ENCODE measurements at regions not wholly inside any gene's neighbourhood (a gene's known extent, or its start where the extent isn't known, plus 50 kb on each side); places are given as distances from the start of the nearest gene placed in this dataset.

DNA sequence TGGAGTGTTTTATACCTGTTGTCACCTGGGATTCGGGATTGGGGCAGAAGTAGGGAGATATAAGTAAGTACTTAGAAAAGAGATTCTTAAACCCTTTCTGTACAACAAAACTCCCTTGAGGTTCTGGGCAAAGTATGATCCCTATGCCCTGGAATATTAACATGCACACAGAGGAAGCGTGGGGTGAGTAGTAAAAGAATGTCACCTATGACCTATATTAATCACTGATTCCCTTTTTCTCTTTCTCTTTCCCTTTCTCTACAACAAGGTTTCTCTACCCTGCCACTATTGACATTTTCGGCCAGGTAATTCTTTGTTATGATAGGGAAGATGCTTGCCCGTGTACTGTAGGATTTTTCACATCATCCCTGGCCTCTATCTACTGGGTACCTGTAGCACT is 209.7 kb upstream of the PLET1 start:
- no peaks in the 10 kb centered on the region for H3K27me3 ChIP-seq (replicated peaks; ENCODE audit: control insufficient read depth, insufficient read depth, low read length, poor library complexity, severe bottlenecking)
- no peaks in the 10 kb centered on the region for H3K4me1 ChIP-seq (ENCODE audit: control insufficient read depth, insufficient read depth, low read length, poor library complexity, severe bottlenecking)
- no peaks in the 10 kb centered on the region for H3K9me3 ChIP-seq (ENCODE audit: control insufficient read depth, low read length)
- H3K36me3 ChIP-seq (ENCODE audit: control insufficient read depth, insufficient read depth, low read length): no peaks in the 10 kb centered on the region
- no peak for DNase-seq
- H3K27ac ChIP-seq (ENCODE audit: insufficient read depth, low read length, poor library complexity, severe bottlenecking): no peak overlapping the region
- H3K4me3 ChIP-seq (ENCODE audit: insufficient read depth, low read depth, low read length, poor library complexity, severe bottlenecking): no peak overlapping the region

DNA sequence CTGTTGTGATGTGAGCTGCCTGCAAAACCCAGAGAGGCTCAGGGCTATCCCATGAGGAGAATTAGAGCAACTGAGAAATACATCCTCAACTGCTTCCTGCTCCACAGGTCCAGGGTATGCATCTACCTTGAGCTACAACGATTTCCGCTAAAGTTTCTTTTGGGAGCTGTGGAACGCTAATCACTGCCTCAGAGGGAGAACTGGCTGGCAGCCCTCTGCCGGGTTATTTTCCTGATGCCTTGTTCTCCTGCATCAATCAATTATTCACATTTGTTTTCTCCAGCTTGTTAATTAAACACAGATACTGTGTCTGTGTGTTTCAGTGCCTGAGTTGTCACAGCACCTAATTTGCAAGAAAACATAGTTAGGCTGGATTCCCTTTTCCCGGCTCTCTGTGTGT is 211.1 kb upstream of the PLET1 start:
- Histone ChIP-seq H3K9me3 (ENCODE audit: control insufficient read depth, low read length) (no peaks in the 10 kb centered on the region), H3K4me1 (ENCODE audit: control insufficient read depth, insufficient read depth, low read length, poor library complexity, severe bottlenecking) (no peaks in the 10 kb centered on the region), H3K4me3 (ENCODE audit: insufficient read depth, low read depth, low read length, poor library complexity, severe bottlenecking) (no peak overlapping the region), H3K27ac (ENCODE audit: insufficient read depth, low read length, poor library complexity, severe bottlenecking) (no peak overlapping the region), H3K36me3 (ENCODE audit: control insufficient read depth, insufficient read depth, low read length) (no peaks in the 10 kb centered on the region), H3K27me3 (replicated peaks; ENCODE audit: control insufficient read depth, insufficient read depth, low read length, poor library complexity, severe bottlenecking) (no peaks in the 10 kb centered on the region)
- no peak for DNase-seq

DNA sequence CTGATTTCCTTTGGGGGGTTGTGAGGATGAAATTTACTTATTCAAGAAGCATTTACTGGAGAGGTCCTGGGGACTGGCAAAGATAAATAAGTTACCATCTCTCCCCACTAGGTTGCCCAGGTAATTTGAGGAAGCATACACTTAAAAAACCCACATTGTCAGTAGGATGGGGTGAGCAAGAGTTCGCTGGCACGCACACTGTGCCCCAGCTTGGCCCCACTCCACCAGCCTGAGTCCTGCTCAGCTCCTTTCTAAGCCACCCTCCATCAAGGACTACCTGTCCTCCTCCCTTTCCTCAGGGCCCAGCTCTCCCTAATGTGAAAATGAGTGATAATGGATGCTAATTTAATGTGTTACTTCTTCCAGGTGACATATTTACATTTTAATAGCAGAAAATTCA is 216.5 kb upstream of the PLET1 start:
- Histone ChIP-seq H3K4me1 (ENCODE audit: control insufficient read depth, insufficient read depth, low read length, poor library complexity, severe bottlenecking) (no peaks in the 10 kb centered on the region), H3K4me3 (ENCODE audit: insufficient read depth, low read depth, low read length, poor library complexity, severe bottlenecking) (no peak overlapping the region), H3K27me3 (replicated peaks; ENCODE audit: control insufficient read depth, insufficient read depth, low read length, poor library complexity, severe bottlenecking) (no peaks in the 10 kb centered on the region), H3K27ac (ENCODE audit: insufficient read depth, low read length, poor library complexity, severe bottlenecking) (no peak overlapping the region), H3K36me3 (ENCODE audit: control insufficient read depth, insufficient read depth, low read length) (no peaks in the 10 kb centered on the region), H3K9me3 (ENCODE audit: control insufficient read depth, low read length) (no peaks in the 10 kb centered on the region)
- DNase-seq: no peak

DNA sequence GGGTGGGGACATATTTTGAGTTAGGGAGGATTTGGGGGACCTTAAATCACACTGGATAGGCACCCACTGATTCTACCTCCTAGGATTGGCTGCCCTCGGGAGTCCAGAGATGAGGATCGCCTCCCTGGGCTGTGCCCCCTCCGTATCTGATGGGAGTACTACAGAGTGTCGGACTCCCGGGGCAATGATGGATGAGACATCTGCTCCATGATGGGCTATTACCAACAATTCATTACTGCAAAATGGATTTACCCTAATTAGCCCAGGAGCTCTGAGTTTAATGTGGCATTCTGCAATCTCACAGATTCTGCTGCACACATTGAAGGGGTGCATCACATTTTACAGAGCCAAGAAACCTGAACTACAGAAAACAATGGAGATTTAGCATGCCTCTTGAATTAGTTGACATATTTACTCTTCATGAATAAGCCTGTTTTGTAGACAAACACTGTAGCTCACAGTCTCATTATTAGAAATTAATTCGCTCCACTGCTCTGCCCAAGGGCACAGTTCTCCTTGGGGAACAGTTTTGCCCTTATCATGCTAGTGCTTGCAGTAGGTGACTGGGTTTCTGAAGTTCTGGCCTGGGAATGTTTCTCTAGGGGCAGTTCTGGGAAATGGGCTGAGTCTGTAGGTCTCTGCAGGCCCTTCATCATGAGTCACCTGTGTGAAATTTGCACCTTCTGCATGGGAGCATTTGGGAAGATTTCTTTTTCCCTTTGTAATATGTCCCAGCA is 217.1 kb upstream of the PLET1 start:
- DNase-seq: no peak
- Histone ChIP-seq H3K27me3 (replicated peaks; ENCODE audit: control insufficient read depth, insufficient read depth, low read length, poor library complexity, severe bottlenecking) (no peaks in the 10 kb centered on the region), H3K27ac (ENCODE audit: insufficient read depth, low read length, poor library complexity, severe bottlenecking) (no peak overlapping the region), H3K4me1 (ENCODE audit: control insufficient read depth, insufficient read depth, low read length, poor library complexity, severe bottlenecking) (no peaks in the 10 kb centered on the region), H3K9me3 (ENCODE audit: control insufficient read depth, low read length) (no peaks in the 10 kb centered on the region), H3K4me3 (ENCODE audit: insufficient read depth, low read depth, low read length, poor library complexity, severe bottlenecking) (no peak overlapping the region), H3K36me3 (ENCODE audit: control insufficient read depth, insufficient read depth, low read length) (no peaks in the 10 kb centered on the region)

DNA sequence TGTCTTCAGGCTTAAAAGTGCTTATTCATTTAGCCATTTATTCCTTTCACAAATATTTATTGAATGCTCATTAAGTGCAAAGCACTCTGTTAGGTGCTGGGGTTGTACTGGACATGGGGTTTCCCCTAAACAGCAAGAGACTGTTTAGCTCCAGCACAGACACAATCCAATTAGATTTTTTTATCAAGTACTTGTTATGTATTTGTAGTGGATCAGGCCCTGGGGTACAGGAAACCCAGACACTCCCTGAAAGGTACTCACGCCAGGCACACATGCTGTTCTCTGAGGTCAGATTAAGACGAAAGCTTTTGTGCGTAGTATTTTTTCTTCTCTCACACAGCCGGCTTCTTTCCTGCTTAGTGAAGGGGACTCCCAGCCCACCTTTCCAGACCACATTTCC is 218.1 kb upstream of the PLET1 start:
- Histone ChIP-seq H3K27ac (ENCODE audit: insufficient read depth, low read length, poor library complexity, severe bottlenecking) (no peak overlapping the region), H3K9me3 (ENCODE audit: control insufficient read depth, low read length) (no peaks in the 10 kb centered on the region), H3K27me3 (replicated peaks; ENCODE audit: control insufficient read depth, insufficient read depth, low read length, poor library complexity, severe bottlenecking) (no peaks in the 10 kb centered on the region), H3K4me1 (ENCODE audit: control insufficient read depth, insufficient read depth, low read length, poor library complexity, severe bottlenecking) (no peaks in the 10 kb centered on the region), H3K4me3 (ENCODE audit: insufficient read depth, low read depth, low read length, poor library complexity, severe bottlenecking) (no peak overlapping the region), H3K36me3 (ENCODE audit: control insufficient read depth, insufficient read depth, low read length) (no peaks in the 10 kb centered on the region)
- no peak for DNase-seq

DNA sequence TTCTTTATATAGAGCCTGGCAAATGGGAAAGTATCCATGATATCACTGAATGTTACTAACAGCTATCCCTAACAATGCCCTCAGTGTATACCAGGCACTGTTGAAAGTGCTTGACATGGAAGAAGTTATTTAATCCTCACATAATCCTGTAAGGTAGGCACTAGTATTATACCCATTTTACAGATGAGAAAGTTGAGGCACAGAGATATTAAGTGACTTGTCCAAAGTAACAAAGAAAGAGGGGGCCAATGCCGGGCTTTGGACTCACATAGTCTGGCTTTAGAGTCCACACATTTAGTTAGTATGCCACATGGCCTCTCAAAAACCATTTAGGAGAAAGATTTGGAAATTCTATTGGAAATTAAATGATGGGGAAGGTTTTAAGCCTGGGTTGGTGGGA is 220.8 kb upstream of the PLET1 start:
- H3K9me3 ChIP-seq (ENCODE audit: control insufficient read depth, low read length): no peaks in the 10 kb centered on the region
- H3K27ac ChIP-seq (ENCODE audit: insufficient read depth, low read length, poor library complexity, severe bottlenecking): no peak overlapping the region
- H3K36me3 ChIP-seq (ENCODE audit: control insufficient read depth, insufficient read depth, low read length): no peaks in the 10 kb centered on the region
- no peak for DNase-seq
- no peak overlapping the region for H3K4me3 ChIP-seq (ENCODE audit: insufficient read depth, low read depth, low read length, poor library complexity, severe bottlenecking)
- no peaks in the 10 kb centered on the region for H3K4me1 ChIP-seq (ENCODE audit: control insufficient read depth, insufficient read depth, low read length, poor library complexity, severe bottlenecking)
- H3K27me3 ChIP-seq (replicated peaks; ENCODE audit: control insufficient read depth, insufficient read depth, low read length, poor library complexity, severe bottlenecking): no peaks in the 10 kb centered on the region

DNA sequence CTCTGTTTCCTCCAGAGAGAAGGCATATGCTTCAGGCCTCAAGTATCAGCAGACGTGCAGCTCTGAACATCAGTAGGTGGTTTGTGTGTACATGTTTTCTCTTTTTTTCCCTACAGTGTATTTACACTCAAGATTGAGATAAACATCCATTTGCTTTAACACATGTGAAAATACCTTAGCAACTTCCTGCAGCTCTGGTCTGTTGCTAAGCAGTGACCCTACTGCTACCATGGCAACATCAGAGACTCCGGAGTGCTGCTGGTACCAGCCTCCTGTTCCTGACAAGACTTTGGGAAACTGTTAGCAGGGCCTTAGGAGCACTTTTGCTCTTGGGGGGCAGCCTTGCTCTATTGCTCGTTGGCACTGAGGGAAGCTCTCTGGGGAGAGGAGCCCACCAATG is 221.2 kb upstream of the PLET1 start:
- Histone ChIP-seq H3K27me3 (replicated peaks; ENCODE audit: control insufficient read depth, insufficient read depth, low read length, poor library complexity, severe bottlenecking) (no peaks in the 10 kb centered on the region), H3K9me3 (ENCODE audit: control insufficient read depth, low read length) (no peaks in the 10 kb centered on the region), H3K4me1 (ENCODE audit: control insufficient read depth, insufficient read depth, low read length, poor library complexity, severe bottlenecking) (no peaks in the 10 kb centered on the region), H3K36me3 (ENCODE audit: control insufficient read depth, insufficient read depth, low read length) (no peaks in the 10 kb centered on the region), H3K27ac (ENCODE audit: insufficient read depth, low read length, poor library complexity, severe bottlenecking) (no peak overlapping the region), H3K4me3 (ENCODE audit: insufficient read depth, low read depth, low read length, poor library complexity, severe bottlenecking) (no peak overlapping the region)
- DNase-seq: no peak

DNA sequence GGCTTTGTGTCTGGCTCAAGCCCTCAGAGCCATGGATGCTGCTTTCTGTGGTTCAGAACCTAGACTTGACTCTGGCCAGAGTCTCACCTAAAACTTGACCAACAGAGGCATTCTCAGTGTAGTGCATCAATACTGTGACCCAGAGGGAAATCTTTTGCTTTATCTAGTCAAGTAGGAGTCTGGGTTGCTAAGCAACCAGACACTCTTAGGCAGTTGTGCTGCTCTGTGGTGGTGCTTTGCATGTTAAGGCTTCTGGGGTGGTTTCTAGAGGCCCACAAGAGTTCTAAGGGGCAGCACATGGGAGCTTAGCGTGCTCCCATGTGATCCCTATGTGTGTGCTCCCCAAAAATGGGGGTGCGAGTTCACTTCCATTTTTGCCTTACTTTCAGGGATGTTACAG is 224.6 kb upstream of the PLET1 start:
- H3K36me3 ChIP-seq (ENCODE audit: control insufficient read depth, insufficient read depth, low read length): no peaks in the 10 kb centered on the region
- no peaks in the 10 kb centered on the region for H3K9me3 ChIP-seq (ENCODE audit: control insufficient read depth, low read length)
- H3K4me3 ChIP-seq (ENCODE audit: insufficient read depth, low read depth, low read length, poor library complexity, severe bottlenecking): no peak overlapping the region
- no peak for DNase-seq
- no peaks in the 10 kb centered on the region for H3K27me3 ChIP-seq (replicated peaks; ENCODE audit: control insufficient read depth, insufficient read depth, low read length, poor library complexity, severe bottlenecking)
- H3K4me1 ChIP-seq (ENCODE audit: control insufficient read depth, insufficient read depth, low read length, poor library complexity, severe bottlenecking): no peaks in the 10 kb centered on the region
- H3K27ac ChIP-seq (ENCODE audit: insufficient read depth, low read length, poor library complexity, severe bottlenecking): no peak overlapping the region

DNA sequence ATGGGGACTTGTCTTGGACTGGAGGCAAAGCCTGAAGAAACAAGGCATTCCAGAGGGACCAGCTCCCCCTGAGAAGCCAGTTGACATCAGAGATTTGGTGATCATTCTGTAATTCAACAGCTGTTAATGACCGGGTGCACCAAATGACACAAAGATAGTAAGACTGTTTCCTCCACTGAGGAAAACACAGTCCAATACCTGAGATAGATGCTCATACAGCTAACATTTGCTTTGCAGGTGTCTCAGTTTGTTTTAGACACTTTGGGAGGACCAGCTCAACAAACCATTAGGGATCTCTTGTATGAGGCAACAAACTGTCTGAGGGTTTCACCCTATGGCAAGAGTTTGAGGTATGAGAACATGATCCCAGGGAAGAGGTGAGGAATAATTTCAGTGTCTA is 237.2 kb upstream of the PLET1 start:
- H3K4me1 ChIP-seq (ENCODE audit: control insufficient read depth, insufficient read depth, low read length, poor library complexity, severe bottlenecking): no peaks in the 10 kb centered on the region
- H3K27ac ChIP-seq (ENCODE audit: insufficient read depth, low read length, poor library complexity, severe bottlenecking): no peak overlapping the region
- DNase-seq: no peak
- H3K9me3 ChIP-seq (ENCODE audit: control insufficient read depth, low read length): no peaks in the 10 kb centered on the region
- no peaks in the 10 kb centered on the region for H3K27me3 ChIP-seq (replicated peaks; ENCODE audit: control insufficient read depth, insufficient read depth, low read length, poor library complexity, severe bottlenecking)
- no peak overlapping the region for H3K4me3 ChIP-seq (ENCODE audit: insufficient read depth, low read depth, low read length, poor library complexity, severe bottlenecking)
- H3K36me3 ChIP-seq (ENCODE audit: control insufficient read depth, insufficient read depth, low read length): no peaks in the 10 kb centered on the region

DNA sequence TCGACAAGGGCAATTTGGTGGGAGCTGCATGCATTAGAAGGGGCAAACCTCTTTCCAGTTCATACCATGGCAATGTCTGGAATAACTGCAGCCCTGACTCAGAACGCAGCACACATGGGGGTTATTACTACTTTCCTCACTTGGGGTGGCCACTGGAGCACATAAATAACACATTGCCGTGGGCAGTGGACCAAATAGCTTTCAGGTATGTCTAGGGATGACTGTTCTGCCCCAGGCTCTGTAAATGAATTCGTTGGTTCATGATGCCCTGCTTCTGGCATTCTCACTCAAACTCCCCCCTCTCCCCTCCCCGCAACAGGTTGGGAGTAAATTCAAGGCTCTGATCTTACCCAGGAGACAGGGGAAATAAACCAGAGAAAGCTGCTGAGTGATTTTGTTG is 238.0 kb upstream of the PLET1 start:
- Histone ChIP-seq H3K9me3 (ENCODE audit: control insufficient read depth, low read length) (no peaks in the 10 kb centered on the region), H3K27ac (ENCODE audit: insufficient read depth, low read length, poor library complexity, severe bottlenecking) (no peak overlapping the region), H3K4me1 (ENCODE audit: control insufficient read depth, insufficient read depth, low read length, poor library complexity, severe bottlenecking) (no peaks in the 10 kb centered on the region), H3K36me3 (ENCODE audit: control insufficient read depth, insufficient read depth, low read length) (no peaks in the 10 kb centered on the region), H3K27me3 (replicated peaks; ENCODE audit: control insufficient read depth, insufficient read depth, low read length, poor library complexity, severe bottlenecking) (no peaks in the 10 kb centered on the region), H3K4me3 (ENCODE audit: insufficient read depth, low read depth, low read length, poor library complexity, severe bottlenecking) (no peak overlapping the region)
- no peak for DNase-seq

All from effector memory CD4-positive, alpha-beta T cell (primary cell).